ENCODE measurements at regions not wholly inside any gene's neighbourhood (a gene's known extent, or its start where the extent isn't known, plus 50 kb on each side); places are given as distances from the start of the nearest gene placed in this dataset.
"Not testable (repeated sequence)": the region's sequence is repeated elsewhere in the genome, so short reads cannot be mapped to it uniquely, and the experiment has no call there.

- ATAC-seq (ENCODE audit: insufficient number of reproducible peaks, low FRiP score, low read depth) (no peak), DNase-seq (ENCODE audit: low spot score) (no peak)
- no peaks in the 10 kb centered on the region for H3K36me3 ChIP-seq
- no peak overlapping the region for H3K4me3 ChIP-seq
- no peak for TF ChIP-seq CTCF (IDR thresholded peaks at IDR 0.05)
- H3K27ac ChIP-seq, result no peak overlapping the region
- no peaks in the 10 kb centered on the region for H3K27me3 ChIP-seq (replicated peaks; ENCODE audit: insufficient read depth)
- no peaks in the 10 kb centered on the region for H3K4me1 ChIP-seq (ENCODE audit: control insufficient read depth in 1 of 2, low read depth in 2 of 2)
- no peaks in the 10 kb centered on the region for H3K9me3 ChIP-seq
Observed at GRCh38 chr4:12471193-12471592, 1012.9 kb downstream of the RAB28 start.

GRCh38 chr4:12461576-12461975 lies 1022.6 kb downstream of the RAB28 start:
- not testable (repeated sequence) for H3K4me3 ChIP-seq; H3K36me3 ChIP-seq; ATAC-seq (ENCODE audit: insufficient number of reproducible peaks, low FRiP score, low read depth)

GRCh38 chr4:12459126-12459525 lies 1025.0 kb downstream of the RAB28 start:
- ATAC-seq (ENCODE audit: insufficient number of reproducible peaks, low FRiP score, low read depth) (no peak), DNase-seq (ENCODE audit: low spot score) (no peak)
- TF ChIP-seq CTCF (IDR thresholded peaks at IDR 0.05), result no peak
- H3K4me1 ChIP-seq (ENCODE audit: control insufficient read depth in 1 of 2, low read depth in 2 of 2), result no peaks in the 10 kb centered on the region
- H3K27me3 ChIP-seq (replicated peaks; ENCODE audit: insufficient read depth), result no peaks in the 10 kb centered on the region
- no peak overlapping the region for H3K27ac ChIP-seq
- no peaks in the 10 kb centered on the region for H3K36me3 ChIP-seq
- H3K9me3 ChIP-seq, result no peaks in the 10 kb centered on the region
- H3K4me3 ChIP-seq, result no peak overlapping the region

More at GRCh38 chr4:12461576-12461975, 1022.6 kb downstream of the RAB28 start:
- H3K4me1 ChIP-seq (ENCODE audit: control insufficient read depth in 1 of 2, low read depth in 2 of 2); DNase-seq (ENCODE audit: low spot score); H3K27ac ChIP-seq; H3K9me3 ChIP-seq; H3K27me3 ChIP-seq (replicated peaks; ENCODE audit: insufficient read depth): not testable (repeated sequence)

- Histone ChIP-seq H3K4me1 (ENCODE audit: control insufficient read depth in 1 of 2, low read depth in 2 of 2) (no peaks in the 10 kb centered on the region), H3K27ac (no peak overlapping the region), H3K27me3 (replicated peaks; ENCODE audit: insufficient read depth) (no peaks in the 10 kb centered on the region), H3K9me3 (no peaks in the 10 kb centered on the region), H3K4me3 (no peak overlapping the region), H3K36me3 (no peaks in the 10 kb centered on the region)
- no peak for TF ChIP-seq CTCF (IDR thresholded peaks at IDR 0.05)
- no peak for ATAC-seq (ENCODE audit: insufficient number of reproducible peaks, low FRiP score, low read depth)
- no peak for DNase-seq (ENCODE audit: low spot score)
Observed at GRCh38 chr4:12458621-12459020, 1025.5 kb downstream of the RAB28 start.

GRCh38 chr4:12452291-12452690 lies 1023.6 kb upstream of the HS3ST1 start:
- H3K9me3 ChIP-seq, result no peaks in the 10 kb centered on the region
- no peak overlapping the region for H3K4me3 ChIP-seq
- ATAC-seq (ENCODE audit: insufficient number of reproducible peaks, low FRiP score, low read depth), result no peak

More at GRCh38 chr4:12452291-12452690, 1023.6 kb upstream of the HS3ST1 start:
- Histone ChIP-seq H3K4me1 (ENCODE audit: control insufficient read depth in 1 of 2, low read depth in 2 of 2) (no peaks in the 10 kb centered on the region), H3K27ac (no peak overlapping the region), H3K36me3 (no peaks in the 10 kb centered on the region), H3K27me3 (replicated peaks; ENCODE audit: insufficient read depth) (no peaks in the 10 kb centered on the region)
- DNase-seq (ENCODE audit: low spot score), result no peak
- TF ChIP-seq CTCF (IDR thresholded peaks at IDR 0.05), result no peak
